ENCODE measurements at regions not wholly inside any gene's neighbourhood (a gene's known extent, or its start where the extent isn't known, plus 50 kb on each side); places are given as distances from the start of the nearest gene placed in this dataset.

- no peak for TF ChIP-seq CTCF (conservative IDR thresholded peaks at IDR 0.05; ENCODE audit: low read length)
- no peak for TF ChIP-seq EZH2phosphoT487 (IDR thresholded peaks at IDR 0.05; ENCODE audit: borderline replicate concordance)
Observed at GRCh38 chr19:28285917-28286316, 927.0 kb downstream of the UQCRFS1 start.

Data from Loucy (cell line).